Neuronal stem cell (in vitro differentiated cells): ENCODE measurements at regions not wholly inside any gene's neighbourhood (a gene's known extent, or its start where the extent isn't known, plus 50 kb on each side); places are given as distances from the start of the nearest gene placed in this dataset.

Source experiments
- DNase-seq: peaks from one replicate; pipeline ENCODE4 v3.0.0-alpha.2; 2013; ENCODE audit warnings: low spot score
- H2AFZ ChIP-seq: one replicate; pipeline ENCODE4 v1.6.1; 2013; ENCODE audit warnings: mild to moderate bottlenecking, low read length, inconsistent platforms
- H2AK5ac ChIP-seq: 2 replicates; pipeline ENCODE4 v1.6.1; 2013; ENCODE audit warnings: low read depth, mild to moderate bottlenecking, inconsistent platforms, low read length, moderate library complexity, mixed read lengths
- H2BK120ac ChIP-seq: 2 replicates; pipeline ENCODE4 v1.6.1; 2013; ENCODE audit warnings: low read depth, mild to moderate bottlenecking, inconsistent platforms, low read length, moderate library complexity, mixed read lengths
- H2BK12ac ChIP-seq: one replicate; pipeline ENCODE4 v1.6.1; 2013; ENCODE audit warnings: low read length, inconsistent platforms
- H2BK15ac ChIP-seq: 2 replicates; pipeline ENCODE4 v1.6.1; 2013; ENCODE audit warnings: mild to moderate bottlenecking, low read length, inconsistent platforms, mixed read lengths
- H2BK5ac ChIP-seq: one replicate; pipeline ENCODE4 v1.6.1; 2013; ENCODE audit warnings: inconsistent platforms, mild to moderate bottlenecking, low read length, moderate library complexity
- H3K14ac ChIP-seq: one replicate; pipeline ENCODE4 v1.6.1; 2013; ENCODE audit warnings: low read length, inconsistent platforms
- H3K18ac ChIP-seq: 2 replicates; pipeline ENCODE4 v1.6.1; 2013; ENCODE audit warnings: low read length, inconsistent platforms
- H3K23ac ChIP-seq: 2 replicates; pipeline ENCODE4 v1.6.1; 2013; ENCODE audit warnings: low read depth, mild to moderate bottlenecking, mixed read lengths, low read length, inconsistent platforms; ENCODE audit not compliant: poor library complexity
- H3K27ac ChIP-seq: replicated peaks from 3 replicates; pipeline ENCODE4 v1.5.1; 2013; ENCODE audit warnings: low read length, inconsistent platforms
- H3K27me3 ChIP-seq, 3 experiments: 2 replicates each; pipeline ENCODE4 v1.6.1; 2013; ENCODE audit warnings: low read length in 3 of 3, mild to moderate bottlenecking in 2 of 3, inconsistent platforms in 1 of 3, low read depth in 1 of 3, mixed read lengths in 1 of 3, moderate library complexity in 1 of 3; ENCODE audit not compliant: control insufficient read depth in 3 of 3, insufficient read depth in 3 of 3
- H3K36me3 ChIP-seq, 2 donors: replicated peaks in 1 of 2; 2 replicates each; pipeline ENCODE4 v1.6.1; 2013; ENCODE audit warnings: low read length in 2 of 2; ENCODE audit not compliant: control insufficient read depth in 2 of 2, insufficient read depth in 2 of 2
- H3K4ac ChIP-seq: 2 replicates; pipeline ENCODE4 v1.6.1; 2013; ENCODE audit warnings: inconsistent platforms, mild to moderate bottlenecking, low read length, moderate library complexity
- H3K4me1 ChIP-seq, 2 donors: 1 replicate in 1 of 2; 2 replicates in 1 of 2; pipeline ENCODE4 v1.6.1; 2013; ENCODE audit warnings: low read length in 2 of 2, low read depth in 1 of 2; ENCODE audit not compliant: control insufficient read depth in 2 of 2, insufficient read depth in 1 of 2
- H3K4me2 ChIP-seq: one replicate; pipeline ENCODE4 v1.6.1; 2013; ENCODE audit warnings: mild to moderate bottlenecking, low read length, inconsistent platforms; ENCODE audit not compliant: insufficient read depth, poor library complexity, severe bottlenecking
- H3K4me3 ChIP-seq, 2 donors: 2 replicates each; pipeline ENCODE4 v1.5.1; 2013; ENCODE audit warnings: low read length in 2 of 2, mild to moderate bottlenecking in 2 of 2, inconsistent platforms in 1 of 2, moderate library complexity in 1 of 2
- H3K79me1 ChIP-seq: one replicate; pipeline ENCODE4 v1.6.1; 2013; ENCODE audit warnings: low read depth, mild to moderate bottlenecking, inconsistent platforms, low read length, moderate library complexity
- H3K9ac ChIP-seq: one replicate; pipeline ENCODE4 v1.6.1; 2013; ENCODE audit warnings: mild to moderate bottlenecking, low read depth, low read length, inconsistent platforms; ENCODE audit not compliant: poor library complexity
- H3K9me3 ChIP-seq, 2 donors: replicated peaks in 1 of 2; 2 replicates each; pipeline versions ENCODE3 to v1.6.1; 2013; ENCODE audit warnings: low read length in 2 of 2, mild to moderate bottlenecking in 2 of 2, inconsistent platforms in 1 of 2, low read depth in 1 of 2, mixed read lengths in 1 of 2, moderate library complexity in 1 of 2; ENCODE audit not compliant: control insufficient read depth in 2 of 2, insufficient read depth in 1 of 2
- H4K8ac ChIP-seq: one replicate; pipeline ENCODE4 v1.6.1; 2013; ENCODE audit warnings: low read depth, mild to moderate bottlenecking, inconsistent platforms, low read length, moderate library complexity
- H4K91ac ChIP-seq: one replicate; pipeline ENCODE4 v1.6.1; 2013; ENCODE audit warnings: low read length, low read depth, mild to moderate bottlenecking, inconsistent platforms; ENCODE audit not compliant: poor library complexity
- WGBS, 2 donors: extraction: QIAGEN DNeasy Blood & Tissue Kit; methylation state at CpG; one replicate each; pipeline ENCODE4 v1.1.7; 2013; ENCODE audit warnings: missing lambda C conversion rate in 2 of 2, mixed read lengths in 1 of 2; ENCODE audit not compliant: insufficient read length in 2 of 2, insufficient replicate concordance in 1 of 2; ENCODE audit errors: extremely low coverage in 2 of 2; 5-methylcytosine and 5-hydroxymethylcytosine counted together

GRCh38 chr22:17281440-17281841 is 62.2 kb upstream of the ADA2 start:
- Histone ChIP-seq H3K9ac (no peak overlapping the region), H2AFZ (peak overlapping the region; percentile 3), H3K36me3 (no peaks in the 10 kb centered on the region), H2BK120ac (no peak overlapping the region), H2BK15ac (no peak overlapping the region), H3K79me1 (no peaks in the 10 kb centered on the region), H3K4me3 (no peak overlapping the region), H4K8ac (no peak overlapping the region), H2BK12ac (no peak overlapping the region), H3K14ac (no peak overlapping the region), H3K27ac (no peak overlapping the region), H3K27me3 (peaks cover 0 to 4% (median 0%) of the 10 kb centered on the region in 3 experiments), H3K9me3 (no peaks in the 10 kb centered on the region), H3K4ac (no peak overlapping the region), H2BK5ac (no peak overlapping the region), H4K91ac (no peak overlapping the region), H2AK5ac (no peak overlapping the region), H3K23ac (no peak overlapping the region), H3K4me1 (peaks cover 0 to 2% of the 10 kb centered on the region in 2 donors), H3K4me2 (no peak overlapping the region), H3K18ac (no peak overlapping the region)
- DNase-seq: no peak
- WGBS, 2 donors: no CpG with 5 or more reads among the region's 8 CpGs

- WGBS, 2 donors: no CpG with 5 or more reads among the region's 5 CpGs
- DNase-seq: no peak
- H2AK5ac ChIP-seq: no peak overlapping the region
Observed at GRCh38 chr22:17281026-17281425, 61.8 kb upstream of the ADA2 start.

GRCh38 chr22:17272511-17272991 is 53.3 kb upstream of the ADA2 start:
- Histone ChIP-seq H3K9ac (no peak overlapping the region), H3K9me3 (no peaks in the 10 kb centered on the region), H3K27ac (peak overlapping the region; percentile 91), H4K8ac (no peak overlapping the region), H2BK15ac (no peak overlapping the region), H3K4me2 (peak overlapping the region; percentile 44), H3K18ac (peak overlapping the region; percentile 13), H3K27me3 (no peaks in the 10 kb centered on the region), H3K4ac (no peak overlapping the region), H3K79me1 (no peaks in the 10 kb centered on the region), H3K36me3 (no peaks in the 10 kb centered on the region), H3K14ac (no peak overlapping the region), H2BK5ac (peak overlapping the region; percentile 42), H2AFZ (peak overlapping the region; percentile 81), H3K4me3 (no peak overlapping the region), H3K23ac (no peak overlapping the region), H4K91ac (no peak overlapping the region), H3K4me1 (peaks cover 5 to 36% of the 10 kb centered on the region in 2 donors), H2AK5ac (no peak overlapping the region), H2BK120ac (no peak overlapping the region), H2BK12ac (no peak overlapping the region)
- no peak for DNase-seq
- WGBS, 2 donors: no CpG with 5 or more reads among the region's 4 CpGs

More at GRCh38 chr22:17281026-17281425, 61.8 kb upstream of the ADA2 start:
- no peak overlapping the region for H4K91ac ChIP-seq
- peaks cover 0 to 4% (median 0%) of the 10 kb centered on the region in 3 experiments for H3K27me3 ChIP-seq
- H3K9me3 ChIP-seq: no peaks in the 10 kb centered on the region
- H2AFZ ChIP-seq: peak overlapping the region; percentile 3
- no peak overlapping the region for H3K27ac ChIP-seq
- H3K4me3 ChIP-seq: no peak overlapping the region
- no peak overlapping the region for H2BK15ac ChIP-seq
- H2BK12ac ChIP-seq: no peak overlapping the region
- H3K18ac ChIP-seq: no peak overlapping the region
- no peak overlapping the region for H3K4me2 ChIP-seq
- H2BK5ac ChIP-seq: no peak overlapping the region
- no peak overlapping the region for H3K14ac ChIP-seq
- H3K4me1 ChIP-seq: peaks cover 0 to 2% of the 10 kb centered on the region in 2 donors
- no peak overlapping the region for H4K8ac ChIP-seq
- no peaks in the 10 kb centered on the region for H3K79me1 ChIP-seq
- H3K23ac ChIP-seq: no peak overlapping the region
- no peaks in the 10 kb centered on the region for H3K36me3 ChIP-seq
- no peak overlapping the region for H3K9ac ChIP-seq
- H3K4ac ChIP-seq: no peak overlapping the region
- no peak overlapping the region for H2BK120ac ChIP-seq

- no peak overlapping the region for H4K8ac ChIP-seq
- peaks cover 10 to 42% of the 10 kb centered on the region in 2 donors for H3K4me1 ChIP-seq
- WGBS, 2 donors: no CpG with 5 or more reads among the region's 8 CpGs
- no peak overlapping the region for H2BK120ac ChIP-seq
- peak overlapping the region; percentile 82 for H3K18ac ChIP-seq
- H3K27ac ChIP-seq: peak overlapping the region; percentile 91
- no peak overlapping the region for H3K4me3 ChIP-seq
- peak overlapping the region; percentile 46 for H2BK15ac ChIP-seq
- no peaks in the 10 kb centered on the region for H3K27me3 ChIP-seq
- H3K23ac ChIP-seq: no peak overlapping the region
- no peak overlapping the region for H3K4me2 ChIP-seq
- no peak overlapping the region for H3K4ac ChIP-seq
- no peak overlapping the region for H4K91ac ChIP-seq
- H2BK12ac ChIP-seq: no peak overlapping the region
- DNase-seq: no peak
- peak overlapping the region; percentile 81 for H2AFZ ChIP-seq
- no peaks in the 10 kb centered on the region for H3K36me3 ChIP-seq
- H3K79me1 ChIP-seq: no peaks in the 10 kb centered on the region
- no peak overlapping the region for H3K14ac ChIP-seq
- H3K9ac ChIP-seq: no peak overlapping the region
- no peak overlapping the region for H2BK5ac ChIP-seq
- H3K9me3 ChIP-seq: no peaks in the 10 kb centered on the region
- H2AK5ac ChIP-seq: peak overlapping the region; percentile 25
Observed at GRCh38 chr22:17271711-17272451, 52.6 kb upstream of the ADA2 start.
